ENCODE measurements at regions not wholly inside any gene's neighbourhood (a gene's known extent, or its start where the extent isn't known, plus 50 kb on each side); places are given as distances from the start of the nearest gene placed in this dataset.

GRCh38 chr11:80414181-80415165 lies 973.6 kb upstream of the TENM4 start:
- Histone ChIP-seq H3K36me3 (ENCODE audit: low read depth, missing control alignments) (no peaks in the 10 kb centered on the region), H3K9me3 (no peaks in the 10 kb centered on the region), H3K27me3 (no peaks in the 10 kb centered on the region), H3K4me1 (no peaks in the 10 kb centered on the region), H3K27ac (no peak overlapping the region), H3K4me3 (no peak overlapping the region)
- 76 to 83% methylated on average over 7 of the region's 7 CpGs for WGBS, 2 donors
- intact Hi-C loops (cut with DNase I; ENCODE audit: low total_unique reads): no loop called here
- DNase-seq: no peak
- no peak for TF ChIP-seq CTCF (IDR thresholded peaks at IDR 0.05)
- no peak for TF ChIP-seq POLR2A (IDR thresholded peaks at IDR 0.05)

GRCh38 chr11:80412604-80413003 lies 971.8 kb upstream of the TENM4 start:
- DNase-seq: no peak
- no peaks in the 10 kb centered on the region for H3K36me3 ChIP-seq (ENCODE audit: low read depth, missing control alignments)
- TF ChIP-seq POLR2A (IDR thresholded peaks at IDR 0.05) (no peak), CTCF (IDR thresholded peaks at IDR 0.05) (no peak)
- intact Hi-C loops (cut with DNase I; ENCODE audit: low total_unique reads): no loop called here
- H3K4me1 ChIP-seq: no peaks in the 10 kb centered on the region
- H3K9me3 ChIP-seq: no peaks in the 10 kb centered on the region
- H3K27ac ChIP-seq: no peak overlapping the region
- WGBS, 2 donors: 71 to 72% methylated on average over 5 of the region's 5 CpGs
- no peak overlapping the region for H3K4me3 ChIP-seq
- H3K27me3 ChIP-seq: no peaks in the 10 kb centered on the region

- 80 to 84% methylated on average over 3 of the region's 3 CpGs for WGBS, 2 donors
- Histone ChIP-seq H3K9me3 (no peaks in the 10 kb centered on the region), H3K4me1 (no peaks in the 10 kb centered on the region), H3K27ac (no peak overlapping the region), H3K4me3 (no peak overlapping the region), H3K27me3 (no peaks in the 10 kb centered on the region), H3K36me3 (ENCODE audit: low read depth, missing control alignments) (no peaks in the 10 kb centered on the region)
- TF ChIP-seq POLR2A (IDR thresholded peaks at IDR 0.05) (no peak), CTCF (IDR thresholded peaks at IDR 0.05) (no peak)
- intact Hi-C loops (cut with DNase I; ENCODE audit: low total_unique reads): no loop called here
- DNase-seq: no peak
Observed at GRCh38 chr11:80393210-80393609, 952.4 kb upstream of the TENM4 start.

GRCh38 chr11:80390505-80390904 lies 949.7 kb upstream of the TENM4 start:
- H3K4me3 ChIP-seq: no peak overlapping the region
- no peaks in the 10 kb centered on the region for H3K9me3 ChIP-seq
- no peak for DNase-seq
- H3K27me3 ChIP-seq: no peaks in the 10 kb centered on the region
- 71 to 75% methylated on average over 2 of the region's 2 CpGs for WGBS, 2 donors
- no peak overlapping the region for H3K27ac ChIP-seq
- H3K4me1 ChIP-seq: no peaks in the 10 kb centered on the region
- intact Hi-C loops (cut with DNase I; ENCODE audit: low total_unique reads): no loop called here
- H3K36me3 ChIP-seq (ENCODE audit: low read depth, missing control alignments): no peaks in the 10 kb centered on the region
- no peak for TF ChIP-seq CTCF (IDR thresholded peaks at IDR 0.05)

GRCh38 chr11:80388536-80388935 lies 947.7 kb upstream of the TENM4 start:
- Histone ChIP-seq H3K36me3 (ENCODE audit: low read depth, missing control alignments) (no peaks in the 10 kb centered on the region), H3K27me3 (no peaks in the 10 kb centered on the region), H3K27ac (no peak overlapping the region), H3K9me3 (no peaks in the 10 kb centered on the region), H3K4me3 (no peak overlapping the region), H3K4me1 (no peaks in the 10 kb centered on the region)
- intact Hi-C loops (cut with DNase I; ENCODE audit: low total_unique reads): no loop called here
- no peak for DNase-seq
- 74 to 76% methylated on average over 4 of the region's 4 CpGs for WGBS, 2 donors
- TF ChIP-seq CTCF (IDR thresholded peaks at IDR 0.05) (no peak), POLR2A (IDR thresholded peaks at IDR 0.05) (no peak)
